Esophagus squamous epithelium (tissue), 4 donors: ENCODE measurements at regions not wholly inside any gene's neighbourhood (a gene's known extent, or its start where the extent isn't known, plus 50 kb on each side); places are given as distances from the start of the nearest gene placed in this dataset.

ENCODE experiments used
- POLR2A ChIP-seq, 4 donors: fragments of 450-650 bp; IDR thresholded peaks; one replicate each; pipeline ENCODE4 v1.6.1; 2017; ENCODE audit warnings: antibody characterized with exemption in 4 of 4, mild to moderate bottlenecking in 4 of 4, moderate library complexity in 3 of 4
- TF ChIP-seq, protein P1 (sequence below), 6 experiments: fragments of 450-650 bp in 4 of 6; fragments of 200-600 bp in 2 of 6; sonication (generic) in 2 of 6; IDR thresholded peaks; one replicate each; pipeline ENCODE4 v1.5.1; 2016 to 2019; ENCODE audit warnings: antibody characterized with exemption in 6 of 6, mild to moderate bottlenecking in 4 of 6, moderate library complexity in 4 of 6

DNA sequence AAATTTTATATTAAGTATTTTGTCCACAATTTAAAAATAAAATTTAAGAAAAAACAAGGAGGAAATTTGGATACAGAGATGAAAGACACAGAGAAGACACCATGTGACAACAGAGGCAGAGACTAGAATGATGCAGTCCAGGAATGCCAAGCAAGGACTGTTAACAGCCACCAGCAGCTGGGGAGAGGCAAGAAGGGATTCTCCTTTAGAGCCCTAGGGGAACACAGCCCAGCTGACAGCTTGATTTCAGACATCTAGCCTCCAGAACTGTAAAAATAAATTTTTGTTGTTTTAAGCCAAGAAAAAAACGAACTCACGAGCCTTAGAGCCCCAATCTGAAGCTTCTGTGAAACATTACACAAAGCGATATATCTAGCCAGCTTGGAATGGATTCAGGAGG lies 198.5 kb downstream of the ZNF648 start:
- TF ChIP-seq POLR2A (IDR thresholded peaks at IDR 0.05) = no peak
- TF ChIP-seq, protein P1, sequence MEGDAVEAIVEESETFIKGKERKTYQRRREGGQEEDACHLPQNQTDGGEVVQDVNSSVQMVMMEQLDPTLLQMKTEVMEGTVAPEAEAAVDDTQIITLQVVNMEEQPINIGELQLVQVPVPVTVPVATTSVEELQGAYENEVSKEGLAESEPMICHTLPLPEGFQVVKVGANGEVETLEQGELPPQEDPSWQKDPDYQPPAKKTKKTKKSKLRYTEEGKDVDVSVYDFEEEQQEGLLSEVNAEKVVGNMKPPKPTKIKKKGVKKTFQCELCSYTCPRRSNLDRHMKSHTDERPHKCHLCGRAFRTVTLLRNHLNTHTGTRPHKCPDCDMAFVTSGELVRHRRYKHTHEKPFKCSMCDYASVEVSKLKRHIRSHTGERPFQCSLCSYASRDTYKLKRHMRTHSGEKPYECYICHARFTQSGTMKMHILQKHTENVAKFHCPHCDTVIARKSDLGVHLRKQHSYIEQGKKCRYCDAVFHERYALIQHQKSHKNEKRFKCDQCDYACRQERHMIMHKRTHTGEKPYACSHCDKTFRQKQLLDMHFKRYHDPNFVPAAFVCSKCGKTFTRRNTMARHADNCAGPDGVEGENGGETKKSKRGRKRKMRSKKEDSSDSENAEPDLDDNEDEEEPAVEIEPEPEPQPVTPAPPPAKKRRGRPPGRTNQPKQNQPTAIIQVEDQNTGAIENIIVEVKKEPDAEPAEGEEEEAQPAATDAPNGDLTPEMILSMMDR (IDR thresholded peaks at IDR 0.05) = no peak
